Stimulated activated CD8-positive, alpha-beta memory T cell treated with anti-CD3 and anti-CD28 coated beads, Interleukin-4, amount 100 ng/mL, for 48 hours (primary cell): ENCODE measurements at regions not wholly inside any gene's neighbourhood (a gene's known extent, or its start where the extent isn't known, plus 50 kb on each side); places are given as distances from the start of the nearest gene placed in this dataset.
"Not testable (repeated sequence)": the region's sequence is repeated elsewhere in the genome, so short reads cannot be mapped to it uniquely, and the experiment has no call there.

Experiments
- DNase-seq: peaks from one replicate; pipeline ENCODE4 v3.0.0-alpha.2; 2020

DNA sequence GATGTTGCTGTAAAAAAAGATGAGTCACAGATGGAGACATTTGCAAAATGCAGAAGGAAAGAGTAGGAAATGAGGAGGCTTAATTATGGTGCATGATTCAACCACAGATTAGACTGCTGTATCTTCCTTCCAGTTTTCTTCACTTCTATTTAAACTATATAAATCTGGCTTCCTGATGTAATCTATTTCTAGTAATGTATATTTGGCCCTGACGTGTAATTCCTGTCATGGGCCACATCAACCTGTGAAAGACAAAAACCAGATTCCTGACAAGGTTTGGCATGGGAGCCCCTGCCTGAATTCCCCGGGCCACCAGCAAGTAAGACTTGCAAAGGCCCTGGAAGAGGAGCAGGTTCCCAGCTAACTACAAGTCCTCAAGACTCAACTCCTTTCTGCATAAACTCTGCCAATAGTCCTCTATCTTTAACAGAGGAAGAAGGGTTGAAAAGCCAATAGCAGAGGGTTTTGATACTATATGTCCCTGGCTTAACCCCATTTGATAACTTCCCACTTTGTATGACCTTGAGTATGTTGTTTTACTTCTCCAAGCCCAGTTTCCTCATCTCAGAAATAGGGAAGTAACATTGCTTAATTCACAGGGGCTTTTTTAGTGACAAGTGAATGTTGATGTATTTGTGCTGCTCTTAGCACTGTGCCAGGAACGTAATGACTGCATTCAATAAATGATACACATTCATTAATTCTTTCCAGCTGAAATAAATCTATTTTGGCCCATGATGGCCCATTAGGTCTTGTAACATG lies 172.7 kb downstream of the SPRY2 start:
- DNase-seq: no peak

DNA sequence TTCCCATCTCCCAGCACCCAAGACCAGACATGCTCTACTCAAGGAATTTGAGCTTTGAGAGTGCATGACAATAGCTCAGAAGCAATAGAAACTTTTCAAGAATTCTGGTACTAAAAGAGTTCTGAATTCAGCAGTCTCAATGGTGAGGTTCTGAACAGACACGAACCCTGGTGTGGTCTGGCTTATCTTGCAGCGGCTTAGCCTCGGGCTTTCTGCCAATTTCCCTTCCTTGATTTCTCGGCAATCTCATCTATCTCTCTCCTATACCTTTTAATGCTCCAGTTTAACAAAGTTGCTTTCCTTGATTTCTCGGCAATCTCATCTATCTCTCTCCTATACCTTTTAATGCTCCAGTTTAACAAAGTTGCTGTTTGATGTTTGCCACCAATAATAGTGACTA lies 174.6 kb downstream of the SPRY2 start:
- no peak for DNase-seq

DNA sequence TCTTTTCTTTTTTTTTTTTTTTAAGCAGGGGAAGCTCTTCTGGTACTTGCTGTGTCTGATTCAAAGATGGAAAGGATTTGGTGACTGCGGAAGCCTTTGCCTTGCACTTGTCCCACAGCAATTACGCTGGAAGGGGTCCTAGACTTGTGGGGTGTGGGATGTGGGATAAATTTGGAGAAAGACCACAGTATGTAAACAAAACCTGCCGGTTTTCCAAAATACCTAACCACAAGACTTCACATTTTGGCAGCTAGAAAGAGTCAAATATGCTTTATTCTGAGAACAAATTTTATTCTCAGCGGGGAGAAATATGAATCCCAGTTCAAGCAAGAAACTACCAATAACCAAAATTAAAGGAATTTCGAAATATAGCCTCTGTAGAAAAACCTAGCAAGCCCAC lies 176.5 kb downstream of the SPRY2 start:
- DNase-seq: no peak

DNA sequence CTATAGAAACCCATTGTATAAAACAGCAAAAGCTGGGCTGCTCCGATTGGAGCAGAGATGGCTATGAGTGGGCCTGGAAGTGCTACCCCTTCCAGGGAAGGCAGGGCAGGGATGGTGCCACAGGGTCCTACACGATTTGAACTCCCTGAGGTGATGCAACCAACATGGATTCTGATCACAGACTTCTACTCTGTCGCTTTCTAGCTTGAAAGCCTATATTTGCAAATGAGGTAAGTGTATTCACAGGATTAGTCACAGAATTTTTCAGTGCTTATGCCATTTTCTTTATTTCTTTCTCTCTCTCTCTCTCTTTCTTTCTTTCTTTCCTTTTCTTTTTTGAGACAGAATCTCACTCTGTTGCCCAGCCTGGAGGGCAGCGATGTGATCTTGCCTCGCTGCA lies 179.0 kb downstream of the SPRY2 start:
- DNase-seq: no peak

DNA sequence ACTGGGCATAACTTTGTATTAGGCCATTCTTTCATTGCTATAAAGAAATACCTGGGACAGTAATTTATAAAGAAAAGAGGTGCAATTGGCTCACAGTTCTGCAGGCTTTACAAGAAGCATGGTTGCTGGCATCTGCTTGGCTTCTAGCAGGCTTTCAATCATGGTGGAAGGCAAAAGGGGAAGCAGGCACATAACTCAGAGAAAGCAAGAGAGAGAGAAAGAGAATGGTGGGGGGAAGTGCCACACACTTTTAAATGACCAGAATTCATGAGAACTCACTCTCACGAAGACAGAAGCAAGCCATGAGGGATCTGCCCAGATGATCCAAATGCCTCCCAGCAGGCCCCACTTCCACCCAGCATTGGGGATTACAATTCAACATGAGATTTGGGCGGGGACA lies 179.7 kb downstream of the SPRY2 start:
- DNase-seq: no peak

DNA sequence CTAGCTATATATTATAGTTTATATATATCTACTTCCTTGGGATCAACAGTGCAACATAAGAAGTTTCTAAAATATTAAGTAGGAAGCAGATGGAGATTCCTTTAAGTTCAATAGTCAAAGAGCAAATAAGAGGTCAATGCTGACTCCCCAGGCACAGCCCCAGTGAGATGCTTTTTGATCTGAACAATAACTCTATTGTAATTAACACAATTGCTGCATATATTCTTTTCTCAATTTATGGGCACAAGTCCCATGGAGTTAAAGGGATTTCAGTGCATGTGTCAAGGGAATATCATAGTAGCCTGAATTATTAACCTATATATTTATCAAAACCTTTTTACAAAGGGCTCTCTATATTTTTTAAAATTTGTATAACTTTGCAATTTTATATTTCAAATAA lies 180.8 kb downstream of the SPRY2 start:
- no peak for DNase-seq

DNA sequence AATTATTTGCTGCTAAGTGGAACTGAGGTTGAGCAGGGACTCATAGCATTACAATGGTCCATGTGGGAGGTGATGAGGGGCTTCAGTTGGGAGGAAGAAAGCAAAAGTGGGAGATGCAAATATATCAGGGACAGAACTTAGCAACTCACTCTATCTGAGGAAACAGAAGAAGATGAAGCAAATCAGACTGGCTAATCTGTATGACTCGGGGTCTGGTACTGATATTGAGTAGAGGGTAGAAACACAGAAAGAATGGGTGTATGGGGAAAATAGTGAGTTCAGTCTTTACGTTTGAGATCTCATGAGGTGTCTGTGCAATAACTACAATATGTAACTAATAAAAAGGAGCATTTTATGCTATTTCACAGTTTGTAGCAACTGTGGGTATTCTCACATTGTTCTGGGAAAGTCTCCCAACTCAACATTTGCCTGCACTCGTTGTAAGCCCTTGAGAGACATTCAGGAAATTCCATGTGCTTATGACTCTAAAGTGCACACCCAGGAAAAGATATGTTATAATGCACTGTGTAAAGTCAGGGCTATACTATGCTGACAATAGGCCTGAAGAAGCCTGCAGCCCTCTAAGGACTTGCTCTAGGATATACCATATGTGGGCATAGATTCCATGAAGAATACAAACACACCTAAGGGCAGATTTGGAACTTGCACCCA lies 183.5 kb downstream of the SPRY2 start:
- no peak for DNase-seq

DNA sequence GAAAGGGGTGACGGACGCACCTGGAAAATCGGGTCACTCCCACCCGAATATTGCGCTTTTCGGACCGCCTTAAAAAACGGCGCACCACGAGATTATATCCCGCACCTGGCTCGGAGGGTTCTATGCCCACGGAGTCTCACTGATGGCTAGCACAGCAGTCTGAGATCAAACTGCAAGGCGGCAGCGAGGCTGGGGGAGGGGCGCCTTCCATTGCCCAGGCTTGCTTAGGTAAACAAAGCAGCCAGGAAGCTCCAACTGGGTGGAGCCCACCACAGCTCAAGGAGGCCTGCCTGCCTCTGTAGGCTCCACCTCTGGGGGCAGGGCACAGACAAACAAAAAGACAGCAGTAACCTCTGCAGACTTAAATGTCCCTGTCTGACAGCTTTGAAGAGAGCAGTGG lies 188.8 kb downstream of the SPRY2 start:
- DNase-seq: not testable (repeated sequence)

DNA sequence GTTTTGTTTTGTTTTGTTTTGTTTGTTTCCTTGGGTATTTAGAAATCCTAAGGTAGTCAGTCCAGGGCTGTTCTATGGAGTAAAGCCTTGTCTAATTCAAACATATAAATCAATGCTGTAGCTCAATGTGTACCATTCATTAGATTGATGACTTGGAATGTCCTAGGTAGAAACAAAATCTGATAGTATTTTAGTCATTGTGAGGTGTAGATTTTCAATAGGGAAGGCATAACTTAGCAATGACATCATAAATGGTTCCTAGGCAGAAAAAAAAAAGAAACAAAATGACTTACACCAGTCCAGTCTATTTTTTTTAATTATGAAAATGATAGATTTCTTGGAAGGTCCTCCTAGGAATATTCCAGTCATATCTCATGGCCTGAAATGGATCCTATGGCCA lies 189.9 kb downstream of the SPRY2 start:
- DNase-seq: no peak

DNA sequence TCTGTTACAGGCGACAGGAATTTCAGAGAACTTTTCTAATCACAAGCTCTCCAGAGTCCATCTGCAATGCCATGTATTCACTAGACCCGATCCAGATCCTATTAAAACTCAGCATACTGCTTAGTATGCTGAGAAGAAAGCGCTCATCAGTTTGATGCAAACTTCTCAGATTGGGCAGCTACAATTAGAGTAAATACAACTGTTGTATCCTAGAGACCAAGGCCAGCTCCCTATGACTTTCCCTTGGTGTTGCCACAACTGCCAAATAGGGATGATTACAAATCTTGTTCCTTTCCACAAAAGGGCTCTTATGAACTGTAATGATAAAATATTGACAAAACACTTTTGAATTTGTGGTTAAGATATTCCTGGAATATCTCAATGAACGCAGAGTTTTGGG lies 191.2 kb downstream of the SPRY2 start:
- no peak for DNase-seq

DNA sequence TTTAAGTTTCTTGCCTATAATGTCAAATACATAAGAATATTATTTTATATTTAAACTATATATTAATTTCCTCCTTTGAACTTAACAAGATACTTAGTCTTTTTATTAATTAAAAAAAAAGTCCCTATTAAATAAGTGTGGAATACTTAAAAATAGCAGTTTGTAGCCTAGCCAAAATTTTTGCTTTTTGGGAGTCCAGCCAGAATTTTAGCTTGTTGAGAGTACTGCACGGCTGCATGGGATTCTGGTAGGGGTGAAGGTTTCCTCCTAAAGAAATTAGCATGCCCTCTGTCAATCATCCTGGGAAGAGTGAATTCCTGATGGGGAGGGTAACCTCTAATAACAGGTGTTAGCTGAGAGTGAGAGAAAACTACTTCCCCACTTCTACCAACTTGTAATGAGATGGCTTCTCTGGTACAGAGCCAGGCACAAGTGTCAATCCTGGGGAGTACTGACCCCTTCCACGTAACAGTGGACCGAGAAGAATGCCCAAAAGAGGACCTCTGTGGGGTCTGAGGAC lies 195.7 kb downstream of the SPRY2 start:
- DNase-seq: no peak

DNA sequence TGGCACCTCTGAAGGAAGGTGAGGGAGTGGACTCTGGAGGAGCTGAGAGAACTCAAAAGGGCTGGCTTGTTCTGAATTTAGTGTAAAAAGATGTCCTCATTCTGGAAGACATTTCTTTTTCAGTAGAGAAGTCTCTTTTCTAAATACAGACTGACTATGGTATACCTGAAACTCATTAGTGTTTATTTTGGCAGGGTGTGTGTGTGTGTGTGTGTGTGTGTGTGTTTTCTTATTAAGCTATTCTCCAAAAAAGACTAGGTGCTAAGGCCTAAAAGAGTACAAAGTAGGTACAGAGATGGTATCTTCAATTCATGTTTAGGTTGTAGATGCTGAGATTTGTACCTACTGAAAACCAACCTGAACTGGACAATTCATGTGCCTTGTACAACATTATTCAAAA lies 196.4 kb downstream of the SPRY2 start:
- DNase-seq: no peak

DNA sequence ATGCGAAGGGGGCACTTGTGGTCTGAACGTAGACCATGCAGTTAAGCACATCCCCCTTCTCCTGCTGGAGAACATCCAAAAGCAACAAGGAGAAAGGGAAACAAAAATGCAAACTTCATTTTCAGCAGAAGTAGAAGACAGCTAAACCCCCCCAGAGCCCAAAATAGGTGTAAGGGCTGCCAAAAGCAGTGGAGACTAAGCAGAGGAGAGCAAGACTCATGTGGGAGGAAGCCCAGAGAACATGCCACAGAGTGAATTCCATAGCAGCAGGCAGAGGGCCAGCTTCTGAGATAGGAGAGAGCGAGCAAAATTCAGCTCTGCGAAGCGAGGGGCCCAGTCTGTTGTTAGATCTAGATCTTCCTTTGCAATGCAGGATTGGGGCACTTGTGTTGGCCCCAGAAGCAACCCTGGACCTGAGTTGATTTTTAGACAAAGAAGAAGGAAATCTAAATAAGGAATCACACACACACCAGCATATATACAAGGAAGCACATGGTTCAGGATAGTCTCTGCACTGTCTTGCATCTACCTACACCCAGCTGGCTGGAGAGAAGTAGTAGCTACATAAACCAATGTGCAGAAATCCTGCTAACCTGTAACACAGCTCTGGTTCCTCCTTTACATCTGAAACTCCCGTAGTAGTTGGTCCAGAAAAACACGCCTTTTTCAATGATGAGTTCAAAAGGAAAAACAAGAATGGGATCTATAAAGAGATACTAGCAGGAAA lies 199.6 kb downstream of the SPRY2 start:
- DNase-seq: no peak

DNA sequence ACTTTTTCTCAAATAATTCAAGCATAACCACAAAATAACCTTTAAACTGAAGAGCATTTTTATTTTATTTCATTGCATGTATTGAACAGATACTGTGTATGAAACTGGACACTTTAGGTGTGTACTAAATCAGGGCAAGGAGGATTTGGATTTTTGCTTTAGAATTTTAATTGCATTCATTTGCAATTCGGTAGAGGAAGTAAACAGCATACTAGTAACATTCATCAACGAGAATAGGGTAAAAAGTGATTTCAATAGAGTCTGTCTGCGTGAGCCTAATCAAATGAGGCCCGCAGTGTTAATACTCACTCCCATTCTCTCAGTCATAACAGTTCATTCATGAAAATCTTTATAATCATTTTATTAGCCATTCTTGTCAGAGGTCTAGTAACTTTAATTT lies 200.2 kb downstream of the SPRY2 start:
- no peak for DNase-seq

DNA sequence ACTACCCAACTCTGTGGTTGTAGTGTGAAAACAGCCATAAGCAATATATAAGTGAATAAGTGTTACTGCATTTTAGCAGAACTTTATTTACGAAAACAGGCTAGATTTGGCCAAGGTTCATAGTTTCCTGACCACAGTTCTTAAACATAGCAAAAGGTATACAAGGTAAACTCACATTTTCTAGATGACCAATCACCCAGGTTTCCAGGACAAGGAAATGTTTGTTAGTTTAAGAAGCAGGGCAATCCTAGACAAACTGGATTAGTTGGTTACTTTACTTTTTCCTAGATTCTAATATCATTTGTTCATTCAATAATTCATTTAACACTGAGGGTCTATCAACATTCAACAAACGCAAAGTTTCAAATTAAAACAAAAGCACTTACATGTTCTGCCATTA lies 201.7 kb downstream of the SPRY2 start:
- no peak for DNase-seq

DNA sequence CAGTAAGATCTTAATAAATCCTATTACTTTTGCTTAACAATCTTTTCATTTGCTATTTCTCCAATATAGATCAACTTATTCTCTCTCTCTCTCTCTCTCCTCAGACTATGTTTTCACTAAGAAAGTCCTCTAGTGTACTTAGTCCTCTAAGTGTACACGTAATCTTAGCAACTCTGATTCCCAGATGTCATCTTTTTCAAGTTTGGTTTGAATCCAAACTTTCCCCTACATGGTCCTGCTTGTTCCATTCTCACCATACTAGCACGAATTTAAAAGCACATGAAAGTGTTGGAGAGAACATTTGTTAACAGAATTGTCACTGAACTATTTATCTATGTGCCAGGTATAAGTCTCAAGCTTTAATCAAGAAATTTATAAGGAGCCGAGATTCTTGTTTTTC lies 202.9 kb downstream of the SPRY2 start:
- no peak for DNase-seq

DNA sequence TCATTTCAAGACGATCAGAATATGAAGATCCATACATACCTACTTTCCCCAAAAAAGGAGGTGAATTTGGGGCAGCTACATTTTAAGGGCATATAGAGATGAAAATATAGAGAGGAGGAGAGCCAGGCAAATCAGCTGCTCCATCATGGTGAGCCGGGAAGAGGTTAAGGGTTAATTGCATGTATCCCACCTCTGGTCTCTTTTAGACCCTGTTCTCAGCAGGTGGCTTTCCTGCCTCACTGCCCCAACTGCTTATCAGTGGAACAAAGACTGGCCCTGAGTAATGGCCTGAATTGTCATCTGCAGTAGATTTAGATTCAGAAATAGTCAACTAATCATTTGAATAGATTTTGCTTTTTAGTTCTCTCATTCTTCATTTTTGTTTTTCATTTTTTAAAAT lies 206.6 kb downstream of the SPRY2 start:
- no peak for DNase-seq

DNA sequence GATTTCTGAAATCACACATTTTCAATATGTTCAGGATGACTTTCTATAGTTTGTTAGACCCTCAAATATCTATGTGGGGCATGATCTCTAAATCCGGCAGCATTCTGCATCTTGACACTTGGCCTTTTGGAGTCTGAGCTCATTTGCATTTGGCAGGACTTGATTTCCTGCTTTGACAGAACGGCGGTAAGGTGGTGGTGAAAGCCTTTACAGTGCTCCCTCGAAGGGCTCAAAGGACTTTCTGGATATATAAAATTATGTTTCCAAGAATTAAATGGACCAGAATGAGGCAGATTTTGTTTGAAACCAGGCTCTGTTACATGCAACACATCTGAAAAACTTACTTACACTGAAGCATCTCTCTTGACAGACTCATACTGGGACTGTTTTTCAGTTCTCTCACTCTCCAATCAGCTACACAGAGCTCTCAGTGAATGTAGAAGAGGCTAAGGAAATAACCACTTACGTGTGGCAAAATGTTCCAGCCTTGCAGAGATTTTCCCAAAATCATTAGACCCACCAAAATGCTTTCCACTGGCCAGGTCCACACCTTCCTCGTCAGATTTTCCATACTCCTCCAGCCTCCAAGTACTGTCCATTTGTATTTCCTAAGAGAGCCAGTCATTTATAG lies 207.2 kb downstream of the SPRY2 start:
- DNase-seq: no peak

DNA sequence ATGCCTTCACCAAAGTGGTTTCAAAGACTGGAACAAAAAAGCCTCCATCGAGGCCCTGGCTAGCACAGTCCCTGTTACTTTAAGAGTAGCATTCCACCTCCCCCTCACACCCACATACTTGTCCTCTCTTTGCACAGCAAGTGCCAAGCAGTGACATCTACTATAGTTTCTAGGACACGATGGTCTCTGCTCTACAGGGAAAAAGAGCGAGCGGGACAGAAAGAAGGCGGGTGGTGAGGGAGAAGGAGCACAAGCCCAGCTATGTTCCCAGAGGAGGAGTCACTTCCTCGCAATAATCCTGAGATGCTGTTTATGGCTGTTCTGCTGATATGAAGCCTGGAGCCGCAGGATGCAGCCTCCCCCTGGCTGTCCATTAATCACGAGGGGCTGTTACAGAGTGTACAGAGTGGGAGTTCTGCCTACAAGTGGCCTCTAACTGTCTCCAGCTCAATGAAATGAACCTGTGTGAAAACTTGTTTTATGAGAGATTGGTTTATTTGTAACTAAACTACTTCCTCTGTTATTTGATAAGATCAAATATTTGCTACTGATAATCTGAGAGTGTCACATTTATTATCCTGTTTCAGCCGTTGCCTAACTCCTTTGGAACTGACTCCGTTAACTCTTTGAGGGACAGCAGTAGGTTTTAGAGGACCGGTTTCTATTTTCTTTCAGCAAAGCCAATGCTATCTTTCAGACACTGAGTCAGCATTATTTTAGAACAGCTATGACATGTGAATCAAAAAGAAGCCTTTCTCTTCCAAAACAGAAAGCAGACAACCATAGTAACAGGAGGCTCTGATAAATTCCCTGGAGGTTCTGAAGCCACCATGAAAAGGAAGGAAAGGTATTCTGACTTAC lies 208.0 kb downstream of the SPRY2 start:
- DNase-seq: no peak

DNA sequence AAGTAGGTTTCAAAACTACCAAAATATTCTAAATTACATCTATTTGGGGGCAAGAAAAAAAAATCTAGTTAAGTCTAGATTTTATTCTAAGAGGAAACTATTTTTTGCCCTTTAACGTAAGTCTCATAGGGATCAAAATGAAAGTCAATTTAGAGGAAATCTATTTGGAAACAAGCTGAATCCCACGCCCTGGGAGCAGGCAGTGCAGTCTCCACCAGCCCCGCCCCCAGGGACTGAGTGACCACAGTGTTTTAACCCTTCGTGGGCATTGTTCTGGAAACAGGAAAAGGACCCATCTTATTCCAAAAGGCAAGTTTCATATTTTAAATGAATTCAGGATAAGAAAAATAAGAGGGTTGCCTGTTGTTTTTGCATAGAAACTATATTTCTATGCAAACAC lies 209.7 kb downstream of the SPRY2 start:
- DNase-seq: no peak

DNA sequence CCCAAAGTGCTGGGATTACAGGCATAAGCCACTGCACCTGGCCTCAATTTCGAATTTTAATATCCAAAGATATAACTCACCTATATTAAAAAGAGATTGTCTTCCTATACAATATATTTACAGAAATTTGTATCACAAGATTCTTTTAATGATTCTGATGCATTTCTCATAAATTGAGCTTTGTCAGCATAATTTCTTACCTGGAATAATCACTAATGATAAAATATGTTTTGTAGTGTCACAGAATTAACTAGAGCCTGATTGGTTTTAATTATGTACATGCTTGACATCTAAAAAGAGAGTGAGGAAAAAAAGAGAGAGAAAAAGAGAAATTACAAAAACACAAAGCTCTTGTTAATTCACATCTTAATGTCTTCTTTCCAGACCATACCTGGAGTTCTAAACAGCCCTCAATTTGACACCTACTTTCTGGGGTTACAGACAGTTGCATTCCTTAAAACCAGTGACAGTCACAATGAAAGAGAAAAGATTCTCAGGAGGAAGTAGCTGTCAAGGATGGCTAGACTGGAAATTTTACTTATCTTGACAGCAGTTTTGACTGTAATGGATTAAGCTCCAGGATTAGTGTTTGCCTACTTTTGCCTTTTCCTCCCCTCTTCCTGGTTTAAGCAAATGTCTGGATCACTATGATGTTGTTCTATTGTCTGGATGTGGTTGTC lies 214.4 kb downstream of the SPRY2 start:
- no peak for DNase-seq

DNA sequence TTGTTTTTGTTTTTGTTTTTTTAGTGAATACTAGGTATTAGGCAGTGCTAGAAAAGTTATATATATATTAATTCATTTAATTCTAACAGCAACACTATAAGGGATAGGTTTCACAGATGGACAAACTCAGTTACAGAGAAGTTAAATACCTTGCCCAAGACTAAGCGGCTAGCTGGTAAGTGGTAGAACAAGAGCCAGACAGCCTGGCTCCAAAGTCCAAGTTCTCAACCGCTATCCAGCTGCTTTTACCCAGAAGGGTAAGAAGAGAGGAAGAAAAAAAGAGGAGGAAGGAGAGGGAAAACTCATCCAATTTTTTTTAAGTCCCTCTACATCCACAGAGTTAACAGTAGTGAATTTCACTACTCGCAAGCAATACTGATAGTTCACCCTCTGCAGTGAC lies 217.0 kb downstream of the SPRY2 start:
- DNase-seq: no peak
